Endodermal cell (in vitro differentiated cells): ENCODE measurements at regions not wholly inside any gene's neighbourhood (a gene's known extent, or its start where the extent isn't known, plus 50 kb on each side); places are given as distances from the start of the nearest gene placed in this dataset.

ENCODE experiments used
- DNase-seq: peaks from one replicate; pipeline ENCODE4 v3.0.0-alpha.2; 2017
- H3K27ac ChIP-seq: 2 replicates; pipeline ENCODE4 v1.5.1; 2013; ENCODE audit warnings: mild to moderate bottlenecking, low read depth, low read length, moderate library complexity
- H3K27me3 ChIP-seq: 2 replicates; pipeline ENCODE4 v1.6.1; 2013; ENCODE audit warnings: mild to moderate bottlenecking, low read length, moderate library complexity; ENCODE audit not compliant: insufficient read depth, control insufficient read depth, poor library complexity, severe bottlenecking
- H3K36me3 ChIP-seq: 2 replicates; pipeline ENCODE4 v1.7.0; 2013; ENCODE audit warnings: mild to moderate bottlenecking, low read length, moderate library complexity; ENCODE audit not compliant: control insufficient read depth, insufficient read depth
- H3K4me1 ChIP-seq: one replicate; pipeline ENCODE4 v1.7.0; 2013; ENCODE audit warnings: low read length; ENCODE audit not compliant: control insufficient read depth, insufficient read depth
- H3K4me3 ChIP-seq: 2 replicates; pipeline ENCODE4 v1.5.1; 2013; ENCODE audit warnings: mild to moderate bottlenecking, low read length, moderate library complexity
- H3K9ac ChIP-seq: 2 replicates; pipeline ENCODE4 v1.6.1; 2013; ENCODE audit warnings: mild to moderate bottlenecking, low read length, moderate library complexity; ENCODE audit not compliant: poor library complexity, severe bottlenecking; ENCODE audit errors: extremely low read depth
- H3K9me3 ChIP-seq: 2 replicates; pipeline ENCODE4 v1.6.1; 2013; ENCODE audit warnings: mild to moderate bottlenecking, low read length, moderate library complexity; ENCODE audit not compliant: control insufficient read depth
- H3K27ac Mint-ChIP-seq: 2 replicates; pipeline ENCODE4 v1.8.0; 2020; ENCODE audit warnings: mixed read lengths
- H3K27me3 Mint-ChIP-seq: 2 replicates; pipeline ENCODE4 v1.8.0; 2021; ENCODE audit warnings: mild to moderate bottlenecking, mixed read lengths; ENCODE audit not compliant: insufficient read depth
- H3K36me3 Mint-ChIP-seq: 2 replicates; pipeline ENCODE4 v1.8.0; 2020; ENCODE audit warnings: low read depth, mixed read lengths
- H3K4me1 Mint-ChIP-seq: 2 replicates; pipeline ENCODE4 v1.8.0; 2020; ENCODE audit warnings: mixed read lengths
- H3K4me3 Mint-ChIP-seq: 2 replicates; pipeline ENCODE4 v1.8.0; 2020; ENCODE audit warnings: mild to moderate bottlenecking, moderate library complexity, mixed read lengths
- H3K9me3 Mint-ChIP-seq: 2 replicates; pipeline ENCODE4 v1.8.0; 2020; ENCODE audit warnings: mild to moderate bottlenecking, mixed read lengths
- WGBS, 2 experiments: methylation state at CpG; one replicate each; pipeline versions ENCODE4 v1.1.5 to v1.1.7; 2013; ENCODE audit warnings: missing lambda C conversion rate in 2 of 2, mixed read lengths in 1 of 2; ENCODE audit not compliant: insufficient coverage in 1 of 2, insufficient read length in 1 of 2; 5-methylcytosine and 5-hydroxymethylcytosine counted together
- TF ChIP-seq, protein P1 (sequence below): fragments of 200-600 bp; sonication (generic); conservative IDR thresholded peaks from 2 replicates; pipeline ENCODE4 v1.5.0; 2021; ENCODE audit warnings: antibody characterized with exemption, mild to moderate bottlenecking

DNA sequence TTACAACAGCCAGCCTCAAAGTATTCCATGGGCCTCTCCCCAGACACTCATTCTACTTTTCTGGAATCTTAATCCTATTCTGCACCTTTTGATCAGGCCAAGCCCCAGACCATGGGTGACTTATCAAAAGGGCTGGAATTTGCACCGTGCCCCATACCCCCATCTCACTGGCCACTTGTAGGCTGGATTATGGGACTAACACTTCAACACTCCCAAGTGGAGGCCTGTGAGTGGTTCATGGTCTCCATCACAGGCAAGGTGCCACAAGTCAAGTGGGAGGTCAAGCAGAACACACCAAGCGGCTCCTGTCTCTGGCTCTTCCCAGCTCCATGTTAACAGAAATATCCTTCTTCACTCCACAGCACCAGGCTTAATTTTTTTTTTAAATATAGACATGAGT is 212.3 kb upstream of the HEY2 start:
- Histone ChIP-seq H3K27me3 (no peaks in the 10 kb centered on the region), H3K9me3 (no peaks in the 10 kb centered on the region), H3K9ac (no peak overlapping the region), H3K4me1 (peaks cover 3% of the 10 kb centered on the region), H3K4me3 (no peak overlapping the region), H3K27ac (no peak overlapping the region), H3K36me3 (no peaks in the 10 kb centered on the region)
- no peak overlapping the region for H3K27ac Mint-ChIP-seq
- peaks cover 17% of the 10 kb centered on the region for H3K4me1 Mint-ChIP-seq
- TF ChIP-seq, protein P1, sequence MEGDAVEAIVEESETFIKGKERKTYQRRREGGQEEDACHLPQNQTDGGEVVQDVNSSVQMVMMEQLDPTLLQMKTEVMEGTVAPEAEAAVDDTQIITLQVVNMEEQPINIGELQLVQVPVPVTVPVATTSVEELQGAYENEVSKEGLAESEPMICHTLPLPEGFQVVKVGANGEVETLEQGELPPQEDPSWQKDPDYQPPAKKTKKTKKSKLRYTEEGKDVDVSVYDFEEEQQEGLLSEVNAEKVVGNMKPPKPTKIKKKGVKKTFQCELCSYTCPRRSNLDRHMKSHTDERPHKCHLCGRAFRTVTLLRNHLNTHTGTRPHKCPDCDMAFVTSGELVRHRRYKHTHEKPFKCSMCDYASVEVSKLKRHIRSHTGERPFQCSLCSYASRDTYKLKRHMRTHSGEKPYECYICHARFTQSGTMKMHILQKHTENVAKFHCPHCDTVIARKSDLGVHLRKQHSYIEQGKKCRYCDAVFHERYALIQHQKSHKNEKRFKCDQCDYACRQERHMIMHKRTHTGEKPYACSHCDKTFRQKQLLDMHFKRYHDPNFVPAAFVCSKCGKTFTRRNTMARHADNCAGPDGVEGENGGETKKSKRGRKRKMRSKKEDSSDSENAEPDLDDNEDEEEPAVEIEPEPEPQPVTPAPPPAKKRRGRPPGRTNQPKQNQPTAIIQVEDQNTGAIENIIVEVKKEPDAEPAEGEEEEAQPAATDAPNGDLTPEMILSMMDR, result no peak
- H3K36me3 Mint-ChIP-seq, result no peaks in the 10 kb centered on the region
- whole genome bisulfite sequencing, 2 experiments, result 95 to 100% methylated on average over 1 to 2 of the region's 2 CpGs
- no peaks in the 10 kb centered on the region for H3K27me3 Mint-ChIP-seq
- H3K4me3 Mint-ChIP-seq, result no peak overlapping the region
- no peak for DNase-seq
- no peaks in the 10 kb centered on the region for H3K9me3 Mint-ChIP-seq

GRCh38 chr6:125539892-125540291 is 209.5 kb upstream of the HEY2 start:
- no peaks in the 10 kb centered on the region for H3K36me3 ChIP-seq
- DNase-seq, result no peak
- H3K9me3 Mint-ChIP-seq, result no peaks in the 10 kb centered on the region
- H3K27ac Mint-ChIP-seq, result no peak overlapping the region
- no peaks in the 10 kb centered on the region for H3K4me1 ChIP-seq
- H3K4me1 Mint-ChIP-seq, result peaks cover under 1% of the 10 kb centered on the region
- H3K27ac ChIP-seq, result no peak overlapping the region
- H3K4me3 Mint-ChIP-seq, result no peak overlapping the region
- 90 to 91% methylated on average over 3 of the region's 3 CpGs for WGBS, 2 experiments
- H3K36me3 Mint-ChIP-seq, result no peaks in the 10 kb centered on the region
- TF ChIP-seq, protein P1, result no peak
- no peak overlapping the region for H3K4me3 ChIP-seq
- no peaks in the 10 kb centered on the region for H3K27me3 ChIP-seq
- H3K9me3 ChIP-seq, result no peaks in the 10 kb centered on the region
- no peak overlapping the region for H3K9ac ChIP-seq
- H3K27me3 Mint-ChIP-seq, result no peaks in the 10 kb centered on the region

- H3K4me1 ChIP-seq, result no peaks in the 10 kb centered on the region
- H3K9ac ChIP-seq, result no peak overlapping the region
- no peak overlapping the region for H3K4me3 ChIP-seq
- no peak overlapping the region for H3K27ac Mint-ChIP-seq
- H3K9me3 ChIP-seq, result no peaks in the 10 kb centered on the region
- H3K36me3 Mint-ChIP-seq, result no peaks in the 10 kb centered on the region
- DNase-seq, result no peak
- H3K4me1 Mint-ChIP-seq, result no peaks in the 10 kb centered on the region
- no peak overlapping the region for H3K27ac ChIP-seq
- no peaks in the 10 kb centered on the region for H3K9me3 Mint-ChIP-seq
- 44 to 88% methylated on average over 1 of the region's 1 CpG for WGBS, 2 experiments
- no peak overlapping the region for H3K4me3 Mint-ChIP-seq
- no peaks in the 10 kb centered on the region for H3K36me3 ChIP-seq
- no peaks in the 10 kb centered on the region for H3K27me3 ChIP-seq
- no peaks in the 10 kb centered on the region for H3K27me3 Mint-ChIP-seq
- TF ChIP-seq, protein P1, result no peak
Observed at GRCh38 chr6:125544819-125545218, 204.6 kb upstream of the HEY2 start.
